GM23248 (cell line): ENCODE measurements at regions not wholly inside any gene's neighbourhood (a gene's known extent, or its start where the extent isn't known, plus 50 kb on each side); places are given as distances from the start of the nearest gene placed in this dataset.

Experiments
- EZH2 ChIP-seq: fragments of 200-600 bp; sonication (generic); IDR thresholded peaks from 2 replicates; pipeline ENCODE4 v1.6.1; 2018; ENCODE audit warnings: antibody characterized with exemption, mild to moderate bottlenecking; ENCODE audit not compliant: insufficient read depth, poor library complexity, severe bottlenecking
- EZH2phosphoT487 ChIP-seq: fragments of 200-600 bp; sonication (generic); IDR thresholded peaks from 2 replicates; pipeline ENCODE4 v1.6.1; 2018; ENCODE audit warnings: antibody characterized with exemption, moderate library complexity, mild to moderate bottlenecking, low read depth; ENCODE audit not compliant: insufficient read depth

- TF ChIP-seq EZH2phosphoT487 = no peak
- no peak for TF ChIP-seq EZH2
Measured at GRCh38 chrY:13537919-13538318, 58.1 kb upstream of the UTY start.
